Thyroid gland (tissue), 4 donors: ENCODE measurements at regions not wholly inside any gene's neighbourhood (a gene's known extent, or its start where the extent isn't known, plus 50 kb on each side); places are given as distances from the start of the nearest gene placed in this dataset.

Experiments
- DNase-seq, 2 donors: peaks; one replicate each; pipeline ENCODE4 v3.0.0-alpha.2; 2019
- H3K27ac ChIP-seq, 3 donors: fragments of 200-600 bp; sonication (generic); 1 replicate in 2 of 3; 2 replicates in 1 of 3; pipeline ENCODE4 v1.5.1; 2016 to 2019; ENCODE audit warnings: mild to moderate bottlenecking in 1 of 3, moderate library complexity in 1 of 3
- H3K27me3 ChIP-seq: fragments of 200-600 bp; sonication (generic); one replicate; pipeline ENCODE4 v1.5.1; 2019
- H3K36me3 ChIP-seq, 2 donors: fragments of 200-600 bp; sonication (generic); one replicate each; pipeline ENCODE4 v1.5.1; 2016 to 2019
- H3K4me1 ChIP-seq, 2 donors: fragments of 200-600 bp; sonication (generic); one replicate each; pipeline ENCODE4 v1.5.1; 2017 to 2019
- H3K4me3 ChIP-seq, 3 donors: fragments of 200-600 bp; sonication (generic); replicated peaks in 1 of 3; 1 replicate in 2 of 3; 2 replicates in 1 of 3; pipeline ENCODE4 v1.5.1; 2016; ENCODE audit warnings: mild to moderate bottlenecking in 1 of 3
- H3K9me3 ChIP-seq: fragments of 200-600 bp; sonication (generic); one replicate; pipeline ENCODE4 v1.5.1; 2017
- POLR2A ChIP-seq, 2 donors: fragments of 450-650 bp; IDR thresholded peaks; one replicate each; pipeline ENCODE4 v1.6.1; 2017; ENCODE audit warnings: antibody characterized with exemption in 2 of 2, mild to moderate bottlenecking in 2 of 2, moderate library complexity in 1 of 2
- WGBS, 2 donors: methylation state at CpG; one replicate each; pipeline ENCODE4 v1.1.5; 2017; 5-methylcytosine and 5-hydroxymethylcytosine counted together
- intact Hi-C: fragments of 100-400 bp; cut with DNase I; formaldehyde crosslinking; loops from one replicate; pipeline ENCODE4 v1.15.1; 2023
- TF ChIP-seq, protein P1 (sequence below), 6 experiments: fragments of 200-600 bp in 3 of 6; fragments of 450-650 bp in 3 of 6; sonication (generic) in 3 of 6; IDR thresholded peaks; one replicate each; pipeline ENCODE4 v1.5.1; 2016 to 2019; ENCODE audit warnings: antibody characterized with exemption in 6 of 6, mild to moderate bottlenecking in 2 of 6, inconsistent platforms in 1 of 6, moderate library complexity in 1 of 6

DNA sequence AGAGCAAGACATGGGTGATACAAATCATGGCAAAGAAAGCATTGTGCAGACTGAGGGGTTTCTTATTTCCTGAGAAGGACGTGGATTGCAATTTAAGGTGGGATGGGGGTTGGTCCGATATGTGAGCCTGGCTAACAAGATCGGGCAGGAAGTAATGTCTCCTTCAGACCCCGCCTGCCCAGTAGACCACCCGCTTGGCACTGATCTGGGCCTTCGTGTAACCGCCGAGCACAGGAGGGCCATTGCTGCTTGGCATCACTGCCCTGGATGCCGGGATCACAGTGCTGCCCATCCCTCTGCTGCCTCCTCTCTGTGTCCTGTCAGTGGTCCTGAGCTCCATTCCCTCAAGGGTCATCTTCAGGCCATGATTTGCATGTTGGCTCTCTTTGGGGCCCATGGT, 214.6 kb upstream of the ZNF32 start:
- 93 to 95% methylated on average over 9 of the region's 9 CpGs for WGBS, 2 donors
- peak overlapping the region; percentile 9 to 48 (median 38) for H3K27ac ChIP-seq
- DNase-seq: no peak
- no peaks in the 10 kb centered on the region for H3K9me3 ChIP-seq
- intact Hi-C loops: no loop called here
- TF ChIP-seq POLR2A (IDR thresholded peaks at IDR 0.05): no peak
- TF ChIP-seq, protein P1, sequence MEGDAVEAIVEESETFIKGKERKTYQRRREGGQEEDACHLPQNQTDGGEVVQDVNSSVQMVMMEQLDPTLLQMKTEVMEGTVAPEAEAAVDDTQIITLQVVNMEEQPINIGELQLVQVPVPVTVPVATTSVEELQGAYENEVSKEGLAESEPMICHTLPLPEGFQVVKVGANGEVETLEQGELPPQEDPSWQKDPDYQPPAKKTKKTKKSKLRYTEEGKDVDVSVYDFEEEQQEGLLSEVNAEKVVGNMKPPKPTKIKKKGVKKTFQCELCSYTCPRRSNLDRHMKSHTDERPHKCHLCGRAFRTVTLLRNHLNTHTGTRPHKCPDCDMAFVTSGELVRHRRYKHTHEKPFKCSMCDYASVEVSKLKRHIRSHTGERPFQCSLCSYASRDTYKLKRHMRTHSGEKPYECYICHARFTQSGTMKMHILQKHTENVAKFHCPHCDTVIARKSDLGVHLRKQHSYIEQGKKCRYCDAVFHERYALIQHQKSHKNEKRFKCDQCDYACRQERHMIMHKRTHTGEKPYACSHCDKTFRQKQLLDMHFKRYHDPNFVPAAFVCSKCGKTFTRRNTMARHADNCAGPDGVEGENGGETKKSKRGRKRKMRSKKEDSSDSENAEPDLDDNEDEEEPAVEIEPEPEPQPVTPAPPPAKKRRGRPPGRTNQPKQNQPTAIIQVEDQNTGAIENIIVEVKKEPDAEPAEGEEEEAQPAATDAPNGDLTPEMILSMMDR (IDR thresholded peaks at IDR 0.05): no peak
- no peak overlapping the region for H3K4me3 ChIP-seq
- no peaks in the 10 kb centered on the region for H3K27me3 ChIP-seq
- no peaks in the 10 kb centered on the region for H3K36me3 ChIP-seq
- peaks cover 0 to 27% of the 10 kb centered on the region in 2 donors for H3K4me1 ChIP-seq

DNA sequence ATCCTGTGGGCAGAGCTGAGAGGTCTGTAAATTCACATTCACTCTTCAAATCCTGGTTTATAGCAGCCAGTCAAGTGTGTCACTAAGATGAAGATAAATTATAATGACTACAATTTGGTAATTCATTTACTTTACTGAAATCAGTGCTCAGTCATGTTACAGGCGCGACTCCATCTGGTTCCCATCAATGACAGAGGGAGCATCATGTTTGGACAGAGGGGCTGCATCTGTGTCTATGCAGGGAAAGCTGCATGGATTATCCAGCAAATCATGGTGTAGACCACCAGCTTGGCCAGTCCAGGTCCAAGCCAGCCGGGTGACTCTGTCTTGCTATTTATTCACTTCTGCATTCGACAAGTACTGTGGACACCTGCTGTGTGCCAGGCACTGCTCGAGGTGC, 214.1 kb upstream of the ZNF32 start:
- Histone ChIP-seq H3K27me3 (no peaks in the 10 kb centered on the region), H3K36me3 (no peaks in the 10 kb centered on the region), H3K9me3 (no peaks in the 10 kb centered on the region), H3K4me1 (peaks cover 0 to 27% of the 10 kb centered on the region in 2 donors), H3K4me3 (no peak overlapping the region), H3K27ac (peak overlapping the region in 1 of 3 donors; percentile 48)
- intact Hi-C loops: no loop called here
- no peak for DNase-seq
- WGBS, 2 donors: 84 to 97% methylated on average over 5 of the region's 5 CpGs
- TF ChIP-seq, protein P1 (IDR thresholded peaks at IDR 0.05): no peak
- no peak for TF ChIP-seq POLR2A (IDR thresholded peaks at IDR 0.05)

DNA sequence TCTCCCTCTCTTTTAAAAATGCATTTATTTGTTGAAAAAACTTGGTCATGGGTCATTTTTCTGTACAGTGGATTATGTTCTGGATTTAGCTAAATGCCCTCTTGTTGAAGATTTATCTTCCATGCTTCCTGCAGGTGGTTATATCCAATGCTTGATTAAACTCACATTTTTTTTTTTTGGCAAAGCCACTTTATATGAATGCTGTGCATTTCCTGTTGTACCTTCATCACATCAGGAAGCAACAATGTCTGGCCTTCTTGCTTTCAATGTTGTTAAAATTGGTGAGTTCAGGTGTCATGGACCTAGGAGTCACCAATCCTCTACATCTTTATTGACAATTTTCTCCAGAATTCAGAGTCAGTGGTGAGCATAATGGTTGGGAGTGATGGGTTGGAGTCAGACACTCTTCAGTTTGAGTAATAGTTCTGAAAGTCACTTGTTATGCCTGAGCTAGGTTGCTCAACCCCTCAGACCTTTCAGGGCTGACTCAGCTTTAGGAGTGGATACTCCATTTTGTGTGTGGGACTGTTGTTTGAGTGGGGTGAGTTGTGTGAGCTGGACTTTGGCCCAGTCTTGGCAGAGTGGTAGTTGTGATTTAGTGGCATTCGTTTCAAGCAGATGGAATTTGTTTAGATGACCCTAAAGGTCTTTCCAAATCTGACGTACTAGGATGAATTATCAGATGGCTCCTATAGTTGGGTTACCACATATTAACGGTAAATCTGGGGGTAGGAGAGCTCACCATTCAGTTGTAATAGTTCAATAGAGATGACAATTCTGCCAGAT, 213.5 kb upstream of the ZNF32 start:
- H3K27me3 ChIP-seq: no peaks in the 10 kb centered on the region
- no peak overlapping the region for H3K27ac ChIP-seq
- intact Hi-C loops: no loop called here
- H3K4me3 ChIP-seq: no peak overlapping the region
- TF ChIP-seq, protein P1 (IDR thresholded peaks at IDR 0.05): no peak
- no peak for TF ChIP-seq POLR2A (IDR thresholded peaks at IDR 0.05)
- no peaks in the 10 kb centered on the region for H3K36me3 ChIP-seq
- DNase-seq: no peak
- H3K9me3 ChIP-seq: no peaks in the 10 kb centered on the region
- 60 to 72% methylated on average over 3 of the region's 3 CpGs for WGBS, 2 donors
- H3K4me1 ChIP-seq: peaks cover 0 to 27% of the 10 kb centered on the region in 2 donors

DNA sequence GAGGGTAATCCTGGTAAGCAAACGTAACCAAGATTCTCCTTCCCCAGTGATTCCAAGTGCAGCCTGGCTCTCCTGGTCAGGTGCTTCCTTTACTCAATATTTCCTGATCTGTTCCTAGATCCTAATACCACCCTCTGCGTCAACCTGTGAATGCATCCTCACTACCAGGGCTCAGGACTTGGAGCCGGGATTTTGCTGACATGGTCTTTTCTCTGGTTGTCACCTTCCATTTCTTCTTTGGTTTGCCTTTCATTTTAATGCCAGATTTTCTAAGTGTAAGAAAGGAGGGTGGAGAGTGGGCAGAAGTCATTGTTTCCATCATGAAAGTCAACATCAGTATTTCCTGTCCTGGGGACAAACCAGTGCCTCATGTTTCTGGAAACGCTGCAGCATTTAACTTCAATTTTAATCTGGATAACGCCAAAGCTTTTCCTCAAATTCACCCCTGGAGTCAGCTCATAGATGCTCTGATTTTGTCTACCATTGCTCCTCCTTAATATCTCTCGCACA, 210.4 kb upstream of the ZNF32 start:
- Histone ChIP-seq H3K4me1 (peaks cover 0 to 21% of the 10 kb centered on the region in 2 donors), H3K4me3 (no peak overlapping the region), H3K27me3 (no peaks in the 10 kb centered on the region), H3K9me3 (no peaks in the 10 kb centered on the region), H3K27ac (no peak overlapping the region), H3K36me3 (no peaks in the 10 kb centered on the region)
- no peak for DNase-seq
- 86 to 87% methylated on average over 6 of the region's 6 CpGs for WGBS, 2 donors
- intact Hi-C loops: no loop called here
- no peak for TF ChIP-seq POLR2A (IDR thresholded peaks at IDR 0.05)
- TF ChIP-seq, protein P1 (IDR thresholded peaks at IDR 0.05): no peak

- Histone ChIP-seq H3K27ac (no peak overlapping the region), H3K27me3 (no peaks in the 10 kb centered on the region), H3K9me3 (no peaks in the 10 kb centered on the region), H3K4me1 (peaks cover 0 to 13% of the 10 kb centered on the region in 2 donors), H3K4me3 (no peak overlapping the region), H3K36me3 (no peaks in the 10 kb centered on the region)
- intact Hi-C loops: no loop called here
- 92 to 97% methylated on average over 3 of the region's 3 CpGs for WGBS, 2 donors
- no peak for TF ChIP-seq POLR2A (IDR thresholded peaks at IDR 0.05)
- TF ChIP-seq, protein P1 (IDR thresholded peaks at IDR 0.05): no peak
- no peak for DNase-seq
Observed at GRCh38 chr10:43857931-43858315, 209.2 kb upstream of the ZNF32 start.
